ENCODE measurements at regions not wholly inside any gene's neighbourhood (a gene's known extent, or its start where the extent isn't known, plus 50 kb on each side); places are given as distances from the start of the nearest gene placed in this dataset.
A peak's percentile ranks its signal among the peaks of the same experiment; 100 is the strongest.

DNA sequence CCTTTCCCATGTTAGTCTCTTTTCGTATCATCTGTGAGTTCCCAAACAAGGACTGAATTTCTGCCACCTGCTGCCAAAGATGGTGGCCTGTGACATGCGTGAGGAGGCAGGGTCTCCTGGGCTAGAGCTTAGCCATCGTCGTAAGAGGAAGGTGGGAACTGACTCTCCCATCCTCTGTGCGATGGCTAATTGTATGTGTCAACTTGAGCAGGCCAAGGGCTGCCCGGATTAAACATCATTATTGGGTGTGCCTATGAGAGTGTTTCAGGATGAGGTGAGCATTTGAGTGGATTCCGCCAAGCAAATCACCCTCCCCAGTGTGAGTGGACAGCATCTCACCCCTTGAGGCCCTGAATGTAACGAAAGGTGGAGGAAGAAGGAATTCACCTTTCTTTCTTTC, 220.7 kb upstream of the DIO3 start:
- DNase-seq = no peak

DNA sequence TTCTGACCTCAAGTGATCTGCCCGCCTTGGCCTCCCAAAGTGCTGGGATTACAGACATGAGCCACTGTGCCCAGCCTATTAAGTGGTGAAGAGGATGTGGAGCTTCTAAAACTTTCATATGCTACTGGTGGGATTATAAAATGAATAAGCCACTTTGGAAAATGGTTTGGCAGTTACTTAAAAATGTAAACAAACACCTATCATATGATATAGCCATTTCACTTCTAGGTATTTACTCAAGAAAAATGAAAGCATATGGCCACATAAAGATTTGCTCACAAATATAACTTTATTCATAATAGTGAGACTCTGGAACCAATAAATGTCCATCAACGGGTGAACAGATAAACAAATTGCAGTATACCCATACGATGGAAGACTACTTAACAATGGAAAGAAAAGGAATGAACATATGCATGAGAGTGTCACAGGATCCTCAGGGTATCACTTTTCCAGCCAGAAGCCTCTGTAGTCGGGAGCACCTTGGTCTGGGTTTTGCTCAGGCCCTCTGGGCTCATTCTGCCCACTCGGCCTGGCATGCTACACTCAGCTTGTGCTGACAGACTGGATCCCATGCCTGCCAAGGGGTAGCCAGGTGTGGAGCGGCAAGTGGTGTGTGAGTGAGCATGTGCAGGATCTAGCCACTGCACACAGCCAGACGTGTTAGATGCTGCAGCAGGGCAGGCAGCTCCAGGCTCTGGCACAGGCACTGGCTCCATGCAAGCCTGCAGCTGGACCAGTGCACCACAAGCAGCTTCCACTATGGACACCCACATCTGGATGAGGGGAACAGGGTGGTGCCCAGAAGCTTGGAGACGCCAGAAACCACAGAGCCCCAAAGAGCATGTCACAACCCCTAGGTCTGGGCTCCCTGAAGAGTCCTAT, 213.2 kb upstream of the DIO3 start:
- DNase-seq = no peak

DNA sequence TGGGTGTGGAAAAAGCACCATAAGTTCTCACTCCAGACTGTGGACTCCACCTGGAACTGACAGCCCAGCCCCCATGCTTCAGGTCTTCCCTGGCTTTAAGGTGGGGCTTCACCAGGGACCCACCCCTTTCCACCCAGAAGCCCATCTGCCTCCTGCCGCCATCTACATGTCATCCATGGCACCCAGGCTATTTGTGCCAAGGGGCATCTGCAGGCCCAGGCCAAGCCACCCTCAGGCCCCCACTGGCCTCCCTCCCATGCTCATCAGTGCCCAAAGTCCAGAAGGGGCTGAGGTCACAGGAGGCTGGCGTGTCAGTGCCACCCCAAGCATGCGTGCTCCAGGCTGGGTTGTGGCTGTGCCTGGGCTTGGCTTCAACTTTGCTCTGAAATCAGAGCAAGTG, 212.2 kb upstream of the DIO3 start:
- DNase-seq = no peak

DNA sequence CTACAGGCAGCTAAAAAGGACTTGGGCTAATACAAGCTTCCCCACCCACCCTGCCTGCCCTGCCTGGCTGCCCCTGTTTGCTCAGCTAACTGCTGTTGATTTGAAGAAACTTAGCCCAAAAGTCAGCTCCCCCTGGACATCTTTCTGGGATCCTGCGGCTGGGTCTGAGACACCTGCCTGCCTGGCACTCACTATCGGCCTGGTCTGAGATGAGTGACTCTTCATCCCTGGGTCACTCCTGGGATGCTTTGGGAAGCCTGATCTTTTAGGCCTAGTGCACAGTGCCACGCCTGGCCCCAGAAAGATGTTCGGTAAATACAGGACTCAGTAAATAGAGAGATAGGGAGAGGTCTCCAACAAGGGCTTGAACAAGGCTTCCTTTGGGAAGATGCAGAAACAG, 211.3 kb upstream of the DIO3 start:
- no peak for DNase-seq

DNA sequence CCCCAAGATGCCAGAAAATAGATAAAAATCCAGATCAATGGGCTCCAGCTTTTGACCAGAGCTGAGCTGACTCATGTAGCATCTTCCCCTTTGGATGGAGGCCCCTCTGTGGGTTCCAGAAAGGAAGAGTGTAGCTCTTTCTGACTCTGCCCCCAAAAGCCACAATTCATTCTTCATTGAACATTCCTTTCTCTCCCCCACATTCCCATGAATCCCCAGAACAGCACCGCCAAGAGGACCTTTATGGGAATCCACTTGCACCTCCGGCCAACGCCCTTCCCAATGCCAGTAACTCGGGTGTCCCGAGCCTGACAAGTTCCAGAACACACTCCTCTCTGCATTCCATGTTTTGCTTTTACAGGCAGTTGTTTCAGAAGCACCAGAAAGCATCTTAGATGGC, 210.6 kb upstream of the DIO3 start:
- no peak for DNase-seq

DNA sequence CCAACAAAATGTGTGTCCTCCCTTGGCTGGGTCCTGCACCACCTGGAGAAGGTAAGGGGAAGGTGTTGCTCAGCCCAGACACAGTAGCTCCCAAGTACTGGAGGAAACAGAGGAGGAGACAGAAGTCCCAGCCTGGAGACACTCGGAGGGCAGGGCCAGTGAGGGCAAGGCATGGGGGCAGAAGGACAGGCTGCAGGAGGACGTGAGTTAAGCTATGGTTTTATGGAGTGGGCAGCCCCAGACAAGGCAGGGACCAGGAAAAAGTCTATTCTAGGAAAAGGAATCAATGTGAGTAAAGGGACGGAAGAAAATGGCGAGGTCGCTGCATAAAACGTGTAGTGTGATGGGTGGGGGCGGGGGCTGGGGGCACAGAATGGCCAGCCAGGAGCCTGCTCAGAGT, 210.1 kb upstream of the DIO3 start:
- no peak for DNase-seq

DNA sequence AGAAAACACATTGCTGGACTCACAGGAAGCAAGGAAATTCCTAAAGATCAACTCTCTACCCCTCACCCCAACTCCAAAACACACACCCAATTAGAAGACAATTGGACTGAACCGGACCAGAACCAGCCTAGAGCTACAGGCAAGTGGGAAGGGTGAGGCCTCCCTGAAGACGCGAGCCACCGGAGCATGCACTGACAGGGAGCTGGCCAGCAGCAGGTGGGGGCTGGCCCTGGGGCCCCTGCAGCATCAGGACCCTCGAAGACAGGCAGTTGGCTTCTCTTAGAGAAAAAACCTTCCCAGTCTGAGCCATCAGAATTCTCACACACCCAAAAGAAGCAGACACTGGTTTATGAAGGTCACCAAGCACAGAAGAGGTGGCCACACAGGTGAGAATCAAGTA, 209.5 kb upstream of the DIO3 start:
- DNase-seq = no peak

DNA sequence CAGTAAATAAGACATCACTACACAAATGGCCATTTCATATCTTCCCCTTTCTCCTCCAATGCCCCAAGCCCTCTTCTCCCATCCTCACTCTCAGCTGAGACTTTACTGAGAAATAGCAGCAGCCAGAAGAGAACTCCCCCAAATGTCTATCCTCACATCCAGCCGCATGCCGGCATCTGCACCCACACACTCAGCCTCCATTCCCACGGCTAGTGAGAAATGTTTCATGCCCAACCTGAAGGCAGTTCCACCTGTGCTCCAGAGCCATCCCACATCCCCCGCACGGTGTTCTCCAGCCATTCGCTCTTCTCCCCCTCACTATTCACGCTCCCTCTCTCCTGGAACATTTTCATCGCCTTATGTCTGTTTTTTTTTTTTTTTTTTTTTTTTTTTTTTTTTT, 208.7 kb upstream of the DIO3 start:
- DNase-seq = no peak

DNA sequence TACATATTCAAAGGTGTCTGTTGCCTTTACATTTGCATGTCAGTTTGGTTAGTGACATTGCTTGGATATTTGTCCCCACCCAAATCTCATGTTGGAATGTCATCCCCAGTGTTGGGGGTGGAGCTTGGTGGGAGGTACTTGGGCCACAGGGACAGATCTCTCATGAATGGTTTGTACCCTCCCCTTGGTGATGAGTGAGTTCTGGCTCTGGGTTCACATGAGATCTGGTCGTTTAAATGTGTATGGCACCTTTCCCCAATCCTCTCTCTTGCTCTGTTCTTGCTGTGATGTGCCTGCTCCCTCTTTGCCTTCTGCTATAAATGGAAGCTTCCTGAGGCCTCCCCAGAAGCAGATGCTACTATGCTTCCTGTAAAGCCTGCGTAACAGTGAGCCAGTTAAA, 207.9 kb upstream of the DIO3 start:
- DNase-seq = no peak

DNA sequence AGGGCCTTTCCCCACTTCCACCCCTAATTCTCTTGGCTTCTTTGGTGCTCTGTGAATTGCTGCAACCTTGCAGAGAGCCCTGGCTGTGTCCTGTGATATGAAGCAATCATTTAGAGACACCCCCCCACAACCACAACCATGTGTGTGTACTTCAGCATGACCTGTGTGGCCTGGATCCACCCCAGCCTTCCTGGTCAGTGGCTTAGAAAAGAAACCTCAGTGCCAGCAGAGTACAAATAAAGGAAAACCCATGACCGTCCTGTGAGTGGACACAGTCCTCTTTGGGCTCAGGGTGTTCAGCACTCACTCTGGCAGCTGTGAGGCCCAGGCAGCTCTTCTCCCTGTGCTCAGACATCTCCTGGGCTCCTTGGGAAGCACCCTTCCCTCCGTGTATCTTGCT, 206.6 kb upstream of the DIO3 start:
- DNase-seq = no peak

DNA sequence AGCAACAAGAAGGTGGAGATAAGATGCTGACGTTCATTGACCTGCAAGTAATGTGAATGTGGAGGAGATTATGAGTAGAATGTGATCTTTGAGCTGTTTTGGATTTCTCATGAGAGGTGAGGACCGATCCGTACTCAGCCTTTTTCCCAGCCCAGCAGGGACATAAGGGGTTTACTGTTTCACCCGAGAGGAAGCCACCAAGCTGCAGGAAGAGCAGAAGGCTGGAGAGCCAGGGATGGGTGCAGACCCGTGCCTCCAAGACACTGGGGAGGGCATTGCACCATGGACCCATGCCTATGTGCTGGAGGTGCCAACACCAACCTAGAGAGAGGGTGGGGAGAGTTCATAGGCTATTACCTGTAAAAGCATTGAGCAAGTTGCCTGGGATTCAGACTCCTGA, 206.0 kb upstream of the DIO3 start:
- no peak for DNase-seq

DNA sequence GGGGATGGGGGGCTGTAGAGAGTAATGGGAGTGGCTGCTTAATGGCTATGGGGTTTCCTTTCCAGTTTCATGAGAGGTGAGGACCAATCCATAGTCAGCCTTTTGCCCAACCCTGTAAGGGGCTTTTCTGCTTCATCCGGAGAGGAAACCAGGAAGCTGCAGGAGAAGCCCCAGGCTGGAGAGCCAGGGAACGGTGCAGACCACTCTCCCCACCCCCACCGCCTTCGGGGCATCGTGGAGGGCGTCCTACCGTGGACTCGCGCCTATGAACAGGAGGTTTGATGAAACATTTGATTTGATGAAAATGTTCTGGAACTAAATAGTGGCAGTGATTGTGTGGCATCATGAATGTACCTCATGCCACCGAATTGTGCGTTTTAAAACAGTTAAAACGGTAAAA, 204.3 kb upstream of the DIO3 start:
- no peak for DNase-seq

DNA sequence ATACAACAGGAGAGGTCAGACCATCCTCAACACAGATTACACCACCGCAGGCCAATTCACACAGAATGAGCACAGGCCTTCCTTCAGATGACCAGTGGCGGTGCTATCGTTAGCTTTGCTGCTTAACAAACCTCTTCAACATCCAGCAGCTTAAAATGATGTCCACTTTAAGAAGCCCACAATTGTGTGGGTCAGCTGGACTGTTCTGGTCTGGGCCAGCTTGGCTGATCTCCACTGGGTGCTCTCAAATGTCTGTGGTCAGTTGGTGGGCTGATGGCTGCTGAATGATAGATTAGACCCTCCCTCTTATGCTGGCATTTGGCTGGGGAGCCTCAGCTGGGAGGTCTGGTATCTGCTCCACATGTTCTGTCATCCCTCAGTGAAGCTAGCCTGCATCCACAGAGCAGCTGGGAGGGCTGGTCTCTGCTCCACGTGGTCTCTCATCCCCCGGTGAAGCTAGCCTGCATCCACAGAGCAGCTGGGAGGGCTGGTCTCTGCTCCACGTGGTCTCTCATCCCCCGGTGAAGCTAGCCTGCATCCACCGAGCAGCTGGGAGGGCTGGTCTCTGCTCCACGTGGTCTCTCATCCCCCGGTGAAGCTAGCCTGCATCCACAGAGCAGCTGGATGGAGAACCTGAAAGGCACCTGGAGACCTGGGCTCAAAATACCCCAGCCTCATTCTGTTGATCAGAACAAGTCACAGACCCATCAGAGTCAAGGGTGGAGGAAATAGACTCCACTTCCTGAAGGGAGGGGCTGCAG, 203.6 kb upstream of the DIO3 start:
- DNase-seq = no peak

DNA sequence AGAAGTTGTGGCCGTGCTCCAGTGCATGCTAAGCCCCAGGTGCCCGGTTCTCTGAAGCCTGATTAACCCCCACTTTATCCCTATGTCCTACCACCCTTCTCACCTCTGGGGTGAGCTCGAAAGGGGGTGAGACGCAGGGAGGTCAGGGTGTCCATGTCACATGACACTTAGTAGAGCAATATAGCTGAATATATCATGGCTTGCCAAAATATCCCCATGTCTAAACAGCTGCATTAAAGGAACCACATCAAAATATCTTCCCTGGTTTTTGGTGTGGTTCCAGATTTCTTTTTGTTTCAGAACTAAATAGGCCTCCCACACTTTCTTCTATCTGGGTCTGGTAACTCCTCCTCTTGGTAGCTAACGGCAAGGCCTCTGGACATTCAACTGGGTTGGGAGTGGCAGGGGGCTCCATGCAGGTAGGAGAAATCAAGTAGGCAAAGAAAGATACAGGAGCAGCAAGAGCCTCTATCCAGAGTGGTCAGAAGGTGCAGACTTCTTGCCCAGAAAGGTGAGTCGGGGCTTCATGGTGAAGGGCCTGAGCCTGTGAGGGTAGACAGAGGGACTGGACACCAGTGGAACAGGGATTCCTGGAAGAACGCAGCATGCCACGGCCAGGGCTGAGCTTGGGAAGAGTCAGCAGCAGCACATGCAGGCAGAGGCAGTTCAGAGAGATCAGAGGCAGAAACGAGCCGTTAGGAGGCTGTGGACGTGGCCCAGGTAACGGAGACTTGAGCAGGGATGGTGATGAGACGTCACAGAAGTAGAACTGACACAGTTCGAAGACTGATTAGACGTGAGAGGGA, 202.8 kb upstream of the DIO3 start:
- DNase-seq = no peak

DNA sequence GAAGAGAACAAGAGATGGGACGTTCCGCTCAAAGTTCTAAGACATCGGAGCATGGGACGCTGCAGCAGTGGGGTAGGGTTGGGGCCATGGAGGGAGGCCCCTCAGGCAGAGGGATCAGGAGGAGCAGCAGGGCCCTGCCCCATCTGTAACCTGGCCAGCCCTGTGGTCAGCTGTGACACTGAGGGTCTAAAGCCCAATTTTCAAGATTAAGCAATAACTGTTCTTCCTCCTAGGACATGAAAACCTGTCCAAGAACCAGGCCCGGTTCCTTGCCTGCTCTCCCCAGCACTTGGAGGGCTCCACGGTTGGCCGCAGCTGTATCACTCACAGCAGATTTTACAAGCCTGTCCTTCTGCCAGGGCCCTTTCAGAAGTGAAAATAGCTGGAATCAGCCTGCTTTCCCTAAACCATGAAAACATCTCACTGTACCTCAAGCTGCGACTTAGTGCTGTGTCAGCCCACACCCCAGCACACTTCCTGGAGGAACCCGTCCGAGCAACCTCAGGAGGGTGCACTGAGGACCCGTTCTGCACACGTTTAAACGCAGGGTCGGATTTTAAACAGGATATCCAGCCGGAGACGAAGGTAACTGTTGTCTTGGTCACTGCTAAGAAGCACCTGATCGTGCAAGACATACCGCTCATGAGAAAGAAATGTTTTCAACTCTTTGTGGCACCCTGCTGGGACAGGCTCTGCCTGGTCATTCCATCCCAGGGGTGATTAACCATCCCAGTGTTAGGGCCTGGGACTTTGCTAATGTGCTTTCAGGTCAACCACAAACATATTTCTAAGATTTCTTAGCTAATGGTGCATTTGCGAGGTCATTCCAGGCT, 201.9 kb upstream of the DIO3 start:
- DNase-seq = no peak

DNA sequence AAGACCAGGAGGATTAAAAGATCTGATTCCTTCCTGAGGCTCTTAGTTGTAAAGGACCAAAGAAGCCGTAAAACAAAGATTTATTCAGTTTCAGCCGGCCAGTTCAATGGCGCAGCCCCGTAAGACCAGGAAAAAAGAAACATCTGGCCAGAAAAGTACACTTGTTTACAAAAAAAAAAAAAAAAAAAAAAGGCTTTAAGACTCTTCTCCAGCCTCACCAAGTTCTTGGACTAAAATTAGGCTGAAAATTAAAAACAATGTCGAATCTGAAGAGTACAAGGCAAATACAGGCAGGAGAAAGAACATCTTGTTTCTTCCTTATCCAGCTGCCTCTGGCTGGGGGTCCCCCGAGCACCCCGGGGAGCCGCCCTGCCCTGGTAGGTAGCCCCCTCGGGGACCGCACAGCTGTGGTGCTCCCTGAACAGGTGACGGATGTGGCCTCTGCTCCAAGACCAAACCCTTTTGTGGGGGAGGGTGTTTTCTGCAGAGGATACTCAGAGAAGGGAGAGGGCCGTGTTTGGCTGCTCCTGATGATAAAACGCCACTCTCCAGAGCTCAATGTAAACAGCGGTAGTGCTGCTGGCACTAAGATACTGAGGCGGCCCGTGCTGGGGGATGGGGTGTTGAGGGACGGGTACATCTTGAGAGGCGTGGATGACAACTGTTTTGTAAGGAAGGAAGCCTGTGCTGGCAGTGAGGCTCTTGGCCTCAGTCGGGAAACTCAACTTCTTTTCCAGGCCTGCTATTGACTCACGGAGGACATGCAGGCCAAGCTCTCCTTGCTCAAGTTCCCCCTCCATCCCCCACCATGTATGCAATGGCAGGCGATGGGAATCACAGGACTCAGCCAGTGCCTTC, 201.0 kb upstream of the DIO3 start:
- no peak for DNase-seq

DNA sequence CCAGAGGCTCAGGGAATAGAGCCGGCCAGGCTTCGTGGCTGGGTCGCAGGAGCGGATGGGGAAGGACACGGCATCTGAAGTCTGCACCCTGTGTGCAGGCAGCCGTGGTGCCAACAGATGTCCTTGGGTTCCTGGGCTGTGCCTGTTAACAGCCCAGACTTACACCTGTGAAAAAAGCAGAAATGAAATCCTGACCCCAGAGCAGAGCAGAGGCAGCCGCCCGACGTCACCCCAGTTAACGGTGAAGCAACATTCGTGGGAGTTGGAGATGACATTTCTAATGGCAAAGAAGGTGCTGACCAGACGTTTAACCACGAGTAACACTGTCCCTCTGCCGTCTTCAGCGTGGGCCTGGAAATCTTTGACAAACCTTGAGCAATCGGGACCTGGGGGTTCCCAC, 200.3 kb upstream of the DIO3 start:
- peak in 1 of 2 donors; percentile 25 for DNase-seq

DNA sequence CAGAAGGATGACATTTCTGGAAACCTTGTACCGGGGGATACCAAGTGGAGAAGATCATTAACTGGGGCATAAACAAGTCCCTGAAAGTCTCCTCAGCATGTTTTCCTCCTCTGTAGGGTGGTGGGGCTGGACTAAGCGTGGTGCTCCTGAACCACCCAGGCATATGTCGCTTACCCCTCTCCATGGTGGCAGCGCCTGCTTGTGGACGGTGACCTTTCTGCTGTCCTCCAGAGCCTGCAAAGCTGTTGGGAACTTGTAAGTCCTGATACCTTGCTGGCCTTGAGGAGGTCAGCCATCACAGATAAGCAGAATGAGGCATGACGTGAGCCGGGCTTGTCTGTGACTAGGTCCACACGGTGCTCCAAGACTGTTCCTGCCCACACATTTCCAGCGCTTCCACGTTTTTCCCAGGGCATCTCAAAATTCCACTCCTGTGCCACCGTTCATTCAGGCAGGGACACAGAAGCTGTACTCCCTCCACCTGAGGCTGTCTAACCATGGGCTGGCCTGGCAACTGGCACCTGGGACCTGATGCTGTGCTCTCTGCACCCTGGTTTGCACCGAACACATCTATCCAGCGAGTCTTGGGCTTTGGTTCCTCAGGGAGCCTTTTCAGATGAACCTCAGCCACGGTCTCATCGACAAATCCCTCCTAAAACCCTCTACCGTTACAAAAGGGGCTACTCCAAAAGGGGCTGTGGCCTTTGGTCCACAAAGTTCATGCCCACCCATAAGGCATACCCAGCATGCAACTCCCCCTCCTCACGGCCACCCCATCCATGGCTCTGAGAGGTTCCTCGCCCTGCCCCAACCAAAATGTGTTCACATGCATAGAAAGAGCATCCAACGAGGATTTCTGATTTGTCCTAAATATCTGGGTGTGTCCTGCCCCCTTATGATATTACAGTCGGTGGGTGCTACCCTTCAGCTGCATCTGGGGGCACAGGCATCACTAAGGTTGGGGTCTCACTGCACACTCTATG, 199.6 kb upstream of the DIO3 start:
- no peak for DNase-seq

DNA sequence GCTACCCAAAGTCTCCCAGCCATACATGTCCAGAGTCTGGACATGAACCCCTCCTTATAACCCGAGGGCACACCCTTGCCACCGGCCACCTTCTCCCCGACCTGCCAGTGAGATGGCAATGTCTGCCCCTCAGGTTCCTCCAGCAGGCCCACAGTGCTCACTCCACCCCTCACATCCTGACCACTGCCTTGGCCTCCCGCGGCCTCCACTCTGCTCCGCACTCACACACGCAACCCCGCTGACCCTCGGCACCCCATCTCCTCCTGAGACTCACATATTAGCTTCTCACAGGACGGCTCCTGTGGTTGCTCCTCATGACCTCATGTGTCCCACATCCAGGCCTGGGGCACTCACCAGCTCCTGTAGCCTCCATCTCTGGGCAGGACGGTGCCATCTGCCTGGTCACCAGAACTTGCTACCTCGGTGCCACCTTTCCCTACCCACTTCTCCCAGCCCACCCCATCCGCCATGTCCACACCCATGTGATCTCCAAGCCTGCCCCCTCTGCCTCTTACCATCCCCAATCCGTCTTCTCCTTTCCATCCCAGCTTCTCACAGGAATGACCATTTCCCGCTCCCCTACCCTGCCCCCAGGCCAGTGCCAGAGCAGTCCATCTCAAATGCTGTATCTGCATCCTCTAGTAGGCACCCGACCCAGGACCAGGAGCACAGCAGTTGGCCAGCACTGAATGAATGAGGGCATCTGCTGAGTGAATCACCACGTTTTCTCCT, 198.6 kb upstream of the DIO3 start:
- DNase-seq = no peak

DNA sequence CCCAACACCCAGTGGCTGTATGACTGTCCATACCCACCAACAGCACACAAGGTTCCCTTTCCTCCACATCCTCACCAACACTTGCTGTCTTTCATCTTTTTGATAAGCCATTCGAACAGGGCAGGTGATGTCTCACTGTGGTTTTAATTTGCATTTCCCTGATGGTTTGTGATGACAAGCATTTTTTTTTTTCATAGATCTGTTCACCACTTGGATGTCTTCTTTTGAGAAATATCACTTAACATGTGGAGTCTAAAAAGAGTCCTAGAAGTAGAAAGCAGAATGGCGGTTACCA, 198.1 kb upstream of the DIO3 start:
- no peak for DNase-seq

Measured in inflammatory macrophage treated with lipopolysaccharide for 1 hour (primary cell).